NCI-H460 (cell line): ENCODE measurements at regions not wholly inside any gene's neighbourhood (a gene's known extent, or its start where the extent isn't known, plus 50 kb on each side); places are given as distances from the start of the nearest gene placed in this dataset.

ENCODE experiments used
- DNase-seq: peaks from one replicate; pipeline ENCODE4 v3.0.0-alpha.2; 2016; ENCODE audit warnings: low read depth; ENCODE audit errors: extremely low read depth

- no peak for DNase-seq
Measured at GRCh38 chr17:11082559-11082958, 158.5 kb upstream of the SHISA6 start.

- no peak for DNase-seq
Measured at GRCh38 chr17:11081342-11081741, 159.7 kb upstream of the SHISA6 start.

GRCh38 chr17:11077673-11078072 is 163.3 kb upstream of the SHISA6 start:
- DNase-seq, result no peak

- DNase-seq, result no peak
Measured at GRCh38 chr17:11074451-11074850, 166.6 kb upstream of the SHISA6 start.

GRCh38 chr17:11056926-11057325 is 184.1 kb upstream of the SHISA6 start:
- DNase-seq, result no peak

- DNase-seq, result no peak
Measured at GRCh38 chr17:11053846-11054245, 187.2 kb upstream of the SHISA6 start.

- DNase-seq, result no peak
Measured at GRCh38 chr17:11049539-11049938, 191.5 kb upstream of the SHISA6 start.

- no peak for DNase-seq
Measured at GRCh38 chr17:11047228-11047627, 193.8 kb upstream of the SHISA6 start.

GRCh38 chr17:11039342-11039741 is 201.5 kb upstream of the PIRT start:
- no peak for DNase-seq

GRCh38 chr17:11035681-11036080 is 197.8 kb upstream of the PIRT start:
- DNase-seq, result no peak

- DNase-seq, result no peak
Measured at GRCh38 chr17:11031787-11032186, 193.9 kb upstream of the PIRT start.

- DNase-seq, result no peak
Measured at GRCh38 chr17:11029791-11030190, 191.9 kb upstream of the PIRT start.

- no peak for DNase-seq
Measured at GRCh38 chr17:11028349-11028748, 190.5 kb upstream of the PIRT start.

GRCh38 chr17:11026903-11027302 is 189.0 kb upstream of the PIRT start:
- DNase-seq, result no peak

GRCh38 chr17:11023639-11024479 is 186.0 kb upstream of the PIRT start:
- DNase-seq, result no peak

GRCh38 chr17:11006530-11006929 is 168.6 kb upstream of the PIRT start:
- DNase-seq, result no peak

- no peak for DNase-seq
Measured at GRCh38 chr17:11005940-11006339, 168.1 kb upstream of the PIRT start.

- no peak for DNase-seq
Measured at GRCh38 chr17:11002417-11002816, 164.5 kb upstream of the PIRT start.

GRCh38 chr17:11001651-11002050 is 163.8 kb upstream of the PIRT start:
- no peak for DNase-seq

- no peak for DNase-seq
Measured at GRCh38 chr17:10999484-10999883, 161.6 kb upstream of the PIRT start.

GRCh38 chr17:10993126-10993525 is 155.2 kb upstream of the PIRT start:
- DNase-seq, result no peak

- DNase-seq, result no peak
Measured at GRCh38 chr17:10992106-10992880, 154.4 kb upstream of the PIRT start.
